ENCODE measurements at regions not wholly inside any gene's neighbourhood (a gene's known extent, or its start where the extent isn't known, plus 50 kb on each side); places are given as distances from the start of the nearest gene placed in this dataset.

DNA sequence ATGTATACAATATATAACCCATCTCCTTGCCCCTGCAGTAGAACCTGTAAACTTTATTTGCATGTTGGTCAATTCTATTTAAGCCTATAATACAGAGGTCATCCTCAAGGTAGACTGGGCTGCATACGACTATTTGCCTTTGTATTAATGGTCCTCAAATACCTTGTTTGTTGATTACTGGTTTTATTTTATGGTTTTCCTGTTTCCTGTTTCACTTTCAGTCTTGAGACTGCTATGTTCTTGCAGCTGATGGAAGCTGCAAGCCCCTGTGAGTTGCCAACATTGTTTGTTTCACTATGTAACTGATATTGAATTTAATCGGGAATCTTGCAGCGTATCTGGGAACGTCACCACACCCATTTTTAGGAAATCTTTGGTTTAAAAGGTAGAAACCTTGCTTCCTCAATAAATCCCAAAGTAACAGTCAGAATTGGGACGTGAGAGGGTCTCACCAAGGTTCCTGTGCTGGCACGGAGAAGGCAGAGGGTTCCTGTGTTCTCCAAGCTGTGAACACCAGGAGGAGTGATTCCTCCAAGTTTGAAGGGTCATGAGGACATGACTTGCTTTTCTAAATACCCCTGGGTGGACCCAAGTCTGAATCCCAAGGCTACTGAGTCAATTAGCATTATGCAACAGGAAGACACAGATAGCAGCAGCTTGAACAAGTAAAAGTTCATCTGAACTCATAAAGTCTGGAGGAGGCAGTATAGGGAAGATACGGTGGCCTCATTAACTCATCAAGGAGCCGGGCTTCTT, 110.6 kb upstream of the PNPLA4 start:
- H3K9me3 Mint-ChIP-seq: no peaks in the 10 kb centered on the region
- H3K27me3 Mint-ChIP-seq (ENCODE audit: low read depth): no peaks in the 10 kb centered on the region
- no peak overlapping the region for H3K4me3 Mint-ChIP-seq
- no peaks in the 10 kb centered on the region for H3K36me3 Mint-ChIP-seq (ENCODE audit: low read depth)
- H3K4me1 Mint-ChIP-seq: peaks cover 21% of the 10 kb centered on the region
- H3K27ac Mint-ChIP-seq: no peak overlapping the region
- TF ChIP-seq, protein P1, sequence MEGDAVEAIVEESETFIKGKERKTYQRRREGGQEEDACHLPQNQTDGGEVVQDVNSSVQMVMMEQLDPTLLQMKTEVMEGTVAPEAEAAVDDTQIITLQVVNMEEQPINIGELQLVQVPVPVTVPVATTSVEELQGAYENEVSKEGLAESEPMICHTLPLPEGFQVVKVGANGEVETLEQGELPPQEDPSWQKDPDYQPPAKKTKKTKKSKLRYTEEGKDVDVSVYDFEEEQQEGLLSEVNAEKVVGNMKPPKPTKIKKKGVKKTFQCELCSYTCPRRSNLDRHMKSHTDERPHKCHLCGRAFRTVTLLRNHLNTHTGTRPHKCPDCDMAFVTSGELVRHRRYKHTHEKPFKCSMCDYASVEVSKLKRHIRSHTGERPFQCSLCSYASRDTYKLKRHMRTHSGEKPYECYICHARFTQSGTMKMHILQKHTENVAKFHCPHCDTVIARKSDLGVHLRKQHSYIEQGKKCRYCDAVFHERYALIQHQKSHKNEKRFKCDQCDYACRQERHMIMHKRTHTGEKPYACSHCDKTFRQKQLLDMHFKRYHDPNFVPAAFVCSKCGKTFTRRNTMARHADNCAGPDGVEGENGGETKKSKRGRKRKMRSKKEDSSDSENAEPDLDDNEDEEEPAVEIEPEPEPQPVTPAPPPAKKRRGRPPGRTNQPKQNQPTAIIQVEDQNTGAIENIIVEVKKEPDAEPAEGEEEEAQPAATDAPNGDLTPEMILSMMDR (IDR thresholded peaks at IDR 0.05; ENCODE audit: unreplicated experiment in 3 of 3): no peak

DNA sequence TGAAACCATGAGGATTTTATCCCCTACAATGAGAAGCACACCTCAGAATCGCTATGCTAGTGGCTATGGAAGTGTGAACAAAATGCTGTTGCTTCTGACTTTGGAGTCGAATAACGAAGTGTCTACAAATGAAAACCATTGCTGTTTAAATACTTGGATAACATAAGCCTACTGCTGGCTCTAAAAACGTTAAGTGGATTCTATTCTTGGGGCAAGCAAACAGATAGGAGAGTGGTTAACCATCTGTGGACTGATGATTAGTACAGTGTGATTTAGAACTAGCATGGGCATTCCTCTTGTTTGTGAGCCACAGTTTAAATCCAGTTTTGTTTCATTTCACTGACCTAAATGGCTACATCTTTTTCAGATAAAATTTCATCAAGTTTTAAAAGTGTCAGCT, 109.7 kb upstream of the PNPLA4 start:
- TF ChIP-seq, protein P1 (IDR thresholded peaks at IDR 0.05; ENCODE audit: unreplicated experiment in 3 of 3): no peak
- no peaks in the 10 kb centered on the region for H3K9me3 Mint-ChIP-seq
- H3K27ac Mint-ChIP-seq: no peak overlapping the region
- H3K36me3 Mint-ChIP-seq (ENCODE audit: low read depth): no peaks in the 10 kb centered on the region
- no peak overlapping the region for H3K4me3 Mint-ChIP-seq
- H3K4me1 Mint-ChIP-seq: peaks cover 23% of the 10 kb centered on the region
- H3K27me3 Mint-ChIP-seq (ENCODE audit: low read depth): no peaks in the 10 kb centered on the region

DNA sequence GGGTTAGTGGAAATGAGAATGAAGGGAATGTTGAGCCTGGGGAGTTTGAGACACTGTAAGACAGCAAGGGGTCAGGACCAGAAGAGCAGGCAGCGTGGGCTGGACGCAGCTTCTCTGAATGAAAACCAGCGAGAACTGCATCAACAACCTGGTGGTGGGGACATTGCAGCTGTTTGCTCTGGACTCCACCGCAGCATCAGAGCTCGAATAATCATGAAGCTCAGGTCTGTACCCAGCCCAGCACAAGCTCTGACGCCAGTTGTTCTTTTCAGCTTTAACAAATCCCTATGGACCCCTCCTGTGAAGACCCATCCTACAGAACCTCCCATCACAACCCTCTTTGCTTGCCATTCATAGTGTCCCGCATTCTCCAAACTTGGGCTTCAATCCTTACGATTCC, 106.8 kb upstream of the PNPLA4 start:
- Mint-ChIP-seq H3K4me1 (peaks cover 38% of the 10 kb centered on the region), H3K4me3 (no peak overlapping the region), H3K27ac (peak overlapping the region; percentile 2 to 11 (median 3)), H3K36me3 (ENCODE audit: low read depth) (no peaks in the 10 kb centered on the region), H3K9me3 (no peaks in the 10 kb centered on the region), H3K27me3 (ENCODE audit: low read depth) (no peaks in the 10 kb centered on the region)
- TF ChIP-seq, protein P1 (IDR thresholded peaks at IDR 0.05; ENCODE audit: unreplicated experiment in 3 of 3): no peak

DNA sequence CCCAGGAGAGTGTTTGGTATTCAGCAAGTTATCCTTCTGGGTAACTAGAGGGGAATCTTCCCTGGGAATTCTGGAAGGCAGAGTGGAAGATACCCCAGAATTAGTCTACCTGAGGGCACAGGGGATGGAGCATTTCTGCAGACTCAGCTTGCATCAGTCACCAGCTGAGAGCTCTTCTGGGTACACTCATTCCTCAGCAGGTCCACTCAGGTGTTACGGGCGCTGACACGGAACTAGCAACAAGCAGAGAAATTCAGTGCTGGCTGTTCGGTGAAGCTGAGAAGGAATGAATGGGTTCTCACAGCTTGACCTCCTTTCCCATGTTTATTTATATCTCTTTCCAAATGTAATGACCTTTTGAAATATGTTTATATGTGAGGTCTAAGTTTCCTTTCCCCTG, 106.0 kb upstream of the PNPLA4 start:
- no peak overlapping the region for H3K4me3 Mint-ChIP-seq
- no peaks in the 10 kb centered on the region for H3K27me3 Mint-ChIP-seq (ENCODE audit: low read depth)
- no peaks in the 10 kb centered on the region for H3K9me3 Mint-ChIP-seq
- H3K36me3 Mint-ChIP-seq (ENCODE audit: low read depth): no peaks in the 10 kb centered on the region
- TF ChIP-seq, protein P1 (IDR thresholded peaks at IDR 0.05; ENCODE audit: unreplicated experiment in 3 of 3): no peak
- peaks cover 38% of the 10 kb centered on the region for H3K4me1 Mint-ChIP-seq
- H3K27ac Mint-ChIP-seq: peak overlapping the region in 1 of 3 experiments; percentile 14

DNA sequence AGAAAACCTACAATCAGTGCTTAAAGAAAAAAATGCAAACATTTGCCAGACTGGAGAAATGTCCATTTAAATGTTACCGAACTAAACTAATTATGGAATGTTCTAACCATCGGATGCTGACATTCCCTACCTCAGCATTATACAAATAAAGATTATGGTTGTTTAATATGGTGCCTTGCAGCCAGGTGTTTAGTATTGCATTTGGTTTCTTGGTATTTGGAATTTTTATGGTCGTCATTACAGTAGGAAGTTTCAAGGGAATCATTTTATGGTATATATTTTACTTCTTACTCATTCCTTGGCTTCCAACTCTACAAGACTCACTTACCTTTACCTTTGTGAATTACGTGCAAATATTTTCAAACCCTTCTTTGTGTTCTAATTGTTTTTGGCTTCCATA, 103.1 kb upstream of the PNPLA4 start:
- no peaks in the 10 kb centered on the region for H3K27me3 Mint-ChIP-seq (ENCODE audit: low read depth)
- peaks cover 28% of the 10 kb centered on the region for H3K4me1 Mint-ChIP-seq
- TF ChIP-seq, protein P1 (IDR thresholded peaks at IDR 0.05; ENCODE audit: unreplicated experiment in 3 of 3): no peak
- no peaks in the 10 kb centered on the region for H3K36me3 Mint-ChIP-seq (ENCODE audit: low read depth)
- no peaks in the 10 kb centered on the region for H3K9me3 Mint-ChIP-seq
- peak overlapping the region in 1 of 3 experiments; percentile 41 for H3K27ac Mint-ChIP-seq
- H3K4me3 Mint-ChIP-seq: no peak overlapping the region

DNA sequence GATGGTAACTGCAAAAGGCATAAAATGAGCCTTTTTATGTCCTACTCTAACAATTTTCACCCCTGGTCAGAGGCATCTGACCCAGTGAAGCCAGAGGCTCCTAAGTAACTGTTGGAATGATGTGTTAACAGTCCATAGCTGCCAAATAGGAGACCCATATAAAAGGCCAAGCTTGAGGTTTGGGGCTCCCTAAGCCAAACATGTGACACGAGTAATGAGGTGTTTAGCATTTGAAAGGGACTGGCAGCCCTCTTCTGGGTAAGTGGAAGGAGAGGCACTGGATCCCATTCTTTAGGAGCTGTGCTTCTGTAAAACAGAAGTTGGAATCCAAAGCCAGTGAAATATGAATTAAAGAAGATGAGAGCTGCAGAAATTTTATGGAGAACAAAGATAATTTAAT, 100.6 kb upstream of the PNPLA4 start:
- H3K36me3 Mint-ChIP-seq (ENCODE audit: low read depth): no peaks in the 10 kb centered on the region
- H3K27me3 Mint-ChIP-seq (ENCODE audit: low read depth): no peaks in the 10 kb centered on the region
- TF ChIP-seq, protein P1 (IDR thresholded peaks at IDR 0.05; ENCODE audit: unreplicated experiment in 3 of 3): no peak
- no peak overlapping the region for H3K4me3 Mint-ChIP-seq
- H3K9me3 Mint-ChIP-seq: no peaks in the 10 kb centered on the region
- peaks cover 17% of the 10 kb centered on the region for H3K4me1 Mint-ChIP-seq
- no peak overlapping the region for H3K27ac Mint-ChIP-seq
